ENCODE measurements at regions not wholly inside any gene's neighbourhood (a gene's known extent, or its start where the extent isn't known, plus 50 kb on each side); places are given as distances from the start of the nearest gene placed in this dataset.

DNA sequence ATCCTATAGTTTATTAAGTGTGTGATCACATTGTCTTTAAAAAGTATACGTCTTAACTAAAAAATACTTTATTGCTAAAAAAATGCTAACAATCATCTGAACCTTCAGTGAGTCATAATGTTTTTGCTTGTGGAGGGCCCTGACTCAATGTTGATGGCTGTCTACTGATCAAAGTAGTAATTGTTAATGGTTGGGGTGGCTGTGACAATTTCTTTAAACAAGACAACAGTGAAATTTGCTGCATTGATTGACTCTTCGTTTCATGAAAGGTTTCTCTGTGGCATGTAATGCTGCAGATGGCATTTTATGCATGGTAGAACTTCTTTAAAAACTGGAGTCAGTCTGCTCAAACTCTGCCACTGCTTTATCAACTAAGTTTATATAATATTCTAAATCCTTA, 101.4 kb upstream of the IL15 start:
- Histone ChIP-seq H3K9ac (ENCODE audit: insufficient read depth, low read depth, low read length) (no peak overlapping the region), H3K36me3 (replicated peaks in 1 of 2; ENCODE audit: control insufficient read depth in 1 of 2, insufficient read depth in 2 of 2, low read length in 2 of 2) (no peaks in the 10 kb centered on the region), H3K27ac (ENCODE audit: extremely low read length, insufficient read depth, low read length) (no peak overlapping the region), H3K4me1 (ENCODE audit: insufficient read depth, low read length) (no peaks in the 10 kb centered on the region), H3K9me3 (ENCODE audit: low read length) (peaks cover 53% of the 10 kb centered on the region), H3K79me2 (ENCODE audit: insufficient read depth, low read length) (no peaks in the 10 kb centered on the region), H3K27me3 (ENCODE audit: control insufficient read depth in 1 of 2, insufficient read depth in 2 of 2, low read length in 2 of 2) (no peaks in the 10 kb centered on the region), H2AFZ (ENCODE audit: low read length) (no peak overlapping the region), H4K20me1 (ENCODE audit: insufficient read depth, low read length) (no peaks in the 10 kb centered on the region), H3K4me3 (replicated peaks in 1 of 3; ENCODE audit: insufficient read depth in 1 of 3, low read depth in 2 of 3, low read length in 3 of 3) (no peak overlapping the region), H3K4me2 (ENCODE audit: low read depth, low read length) (no peak overlapping the region)
- intact Hi-C loops (cut with micrococcal nuclease; ENCODE audit: unreplicated experiment) (no loop called here), in situ Hi-C loops (cut with HindIII; ENCODE audit: extremely low pct_ligation_motif_present, low pct_unique_long_range_greater_than_20kb) (no loop called here)
- WGBS (ENCODE audit: low lambda C conversion rate), result 1% methylated on average over 2 of the region's 2 CpGs
- BruUV-seq (replicated peaks), result no TSS peak
- POLR2A ChIA-PET, result no interaction called here
- FAIRE-seq (no peak), DNase-seq (ENCODE audit: low spot score) (no peak), ATAC-seq (no peak)
- CTCF ChIA-PET (ENCODE audit: low intra/inter-chr PET ratio, low total read pairs), result no interaction called here
- TF ChIP-seq, protein P1, sequence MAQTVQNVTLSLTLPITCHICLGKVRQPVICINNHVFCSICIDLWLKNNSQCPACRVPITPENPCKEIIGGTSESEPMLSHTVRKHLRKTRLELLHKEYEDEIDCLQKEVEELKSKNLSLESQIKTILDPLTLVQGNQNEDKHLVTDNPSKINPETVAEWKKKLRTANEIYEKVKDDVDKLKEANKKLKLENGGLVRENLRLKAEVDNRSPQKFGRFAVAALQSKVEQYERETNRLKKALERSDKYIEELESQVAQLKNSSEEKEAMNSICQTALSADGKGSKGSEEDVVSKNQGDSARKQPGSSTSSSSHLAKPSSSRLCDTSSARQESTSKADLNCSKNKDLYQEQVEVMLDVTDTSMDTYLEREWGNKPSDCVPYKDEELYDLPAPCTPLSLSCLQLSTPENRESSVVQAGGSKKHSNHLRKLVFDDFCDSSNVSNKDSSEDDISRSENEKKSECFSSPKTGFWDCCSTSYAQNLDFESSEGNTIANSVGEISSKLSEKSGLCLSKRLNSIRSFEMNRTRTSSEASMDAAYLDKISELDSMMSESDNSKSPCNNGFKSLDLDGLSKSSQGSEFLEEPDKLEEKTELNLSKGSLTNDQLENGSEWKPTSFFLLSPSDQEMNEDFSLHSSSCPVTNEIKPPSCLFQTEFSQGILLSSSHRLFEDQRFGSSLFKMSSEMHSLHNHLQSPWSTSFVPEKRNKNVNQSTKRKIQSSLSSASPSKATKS (CRISPR knock-in tag; IDR thresholded peaks at IDR 0.05), result no peak
- TF ChIP-seq PTBP1 (IDR thresholded peaks at IDR 0.05; ENCODE audit: low read depth, low read length, poor library complexity, severe bottlenecking) (no peak), FOSL2 (CRISPR knock-in tag; IDR thresholded peaks at IDR 0.05) (no peak), U2AF1 (optimal IDR thresholded peaks at IDR 0.05; ENCODE audit: low read depth, low read length) (no peak), PLRG1 (conservative IDR thresholded peaks at IDR 0.05) (no peak), SETDB1 (CRISPR knock-in tag; IDR thresholded peaks at IDR 0.05; ENCODE audit: borderline replicate concordance) (no peak), EED (CRISPR knock-in tag; IDR thresholded peaks at IDR 0.05) (no peak), REL (CRISPR knock-in tag; conservative IDR thresholded peaks at IDR 0.05) (no peak), KMT2B (CRISPR knock-in tag; IDR thresholded peaks at IDR 0.05) (no peak), ZNF644 (CRISPR knock-in tag; IDR thresholded peaks at IDR 0.05; ENCODE audit: low read depth) (no peak), USF2 (IDR thresholded peaks at IDR 0.05; ENCODE audit: low read depth, low read length) (no peak), USF2 (CRISPR knock-in tag; IDR thresholded peaks at IDR 0.05; ENCODE audit: borderline replicate concordance) (no peak), SP1 (IDR thresholded peaks at IDR 0.05) (no peak), SP1 (CRISPR knock-in tag; IDR thresholded peaks at IDR 0.05) (no peak), HNF4A (CRISPR knock-in tag; IDR thresholded peaks at IDR 0.05) (no peak), JARID2 (CRISPR knock-in tag; IDR thresholded peaks at IDR 0.05; ENCODE audit: insufficient replicate concordance) (no peak)
- TF ChIP-seq, protein P2, sequence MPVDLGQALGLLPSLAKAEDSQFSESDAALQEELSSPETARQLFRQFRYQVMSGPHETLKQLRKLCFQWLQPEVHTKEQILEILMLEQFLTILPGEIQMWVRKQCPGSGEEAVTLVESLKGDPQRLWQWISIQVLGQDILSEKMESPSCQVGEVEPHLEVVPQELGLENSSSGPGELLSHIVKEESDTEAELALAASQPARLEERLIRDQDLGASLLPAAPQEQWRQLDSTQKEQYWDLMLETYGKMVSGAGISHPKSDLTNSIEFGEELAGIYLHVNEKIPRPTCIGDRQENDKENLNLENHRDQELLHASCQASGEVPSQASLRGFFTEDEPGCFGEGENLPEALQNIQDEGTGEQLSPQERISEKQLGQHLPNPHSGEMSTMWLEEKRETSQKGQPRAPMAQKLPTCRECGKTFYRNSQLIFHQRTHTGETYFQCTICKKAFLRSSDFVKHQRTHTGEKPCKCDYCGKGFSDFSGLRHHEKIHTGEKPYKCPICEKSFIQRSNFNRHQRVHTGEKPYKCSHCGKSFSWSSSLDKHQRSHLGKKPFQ (CRISPR knock-in tag; IDR thresholded peaks at IDR 0.05; ENCODE audit: insufficient replicate concordance), result no peak
